Peyer's patch (tissue), 4 donors: ENCODE measurements at regions not wholly inside any gene's neighbourhood (a gene's known extent, or its start where the extent isn't known, plus 50 kb on each side); places are given as distances from the start of the nearest gene placed in this dataset.

Experiments used
- CTCF ChIP-seq, 6 experiments: fragments of 450-650 bp in 4 of 6; fragments of 200-600 bp in 2 of 6; sonication (generic) in 1 of 6; IDR thresholded peaks; one replicate each; pipeline ENCODE4 v1.5.1; 2017 to 2019; ENCODE audit warnings: antibody characterized with exemption in 6 of 6, mild to moderate bottlenecking in 3 of 6, moderate library complexity in 1 of 6
- POLR2A ChIP-seq, 2 donors: fragments of 450-650 bp; IDR thresholded peaks; one replicate each; pipeline ENCODE4 v1.5.1; 2017; ENCODE audit warnings: antibody characterized with exemption in 2 of 2, mild to moderate bottlenecking in 2 of 2, moderate library complexity in 2 of 2

- TF ChIP-seq POLR2A (IDR thresholded peaks at IDR 0.05) (no peak), CTCF (IDR thresholded peaks at IDR 0.05) (no peak)
Observed at GRCh38 chr3:36095238-36095637, 285.1 kb upstream of the STAC start.
